Upper lobe of left lung (tissue), 4 donors: ENCODE measurements at regions not wholly inside any gene's neighbourhood (a gene's known extent, or its start where the extent isn't known, plus 50 kb on each side); places are given as distances from the start of the nearest gene placed in this dataset.

Experiments
- CTCF ChIP-seq, 6 experiments: fragments of 450-650 bp in 4 of 6; fragments of 200-600 bp in 2 of 6; sonication (generic) in 2 of 6; IDR thresholded peaks; one replicate each; pipeline ENCODE4 v1.5.1; 2016 to 2019; ENCODE audit warnings: antibody characterized with exemption in 6 of 6
- EP300 ChIP-seq, 4 donors: sonication (generic); formaldehyde crosslinking; IDR thresholded peaks; one replicate each; pipeline ENCODE4 v1.5.1; 2017; ENCODE audit warnings: antibody characterized with exemption in 4 of 4, control low read depth in 2 of 4
- POLR2A ChIP-seq, 4 donors: fragments of 450-650 bp; IDR thresholded peaks; one replicate each; pipeline ENCODE4 v1.5.1; 2016 to 2017; ENCODE audit warnings: antibody characterized with exemption in 4 of 4, mild to moderate bottlenecking in 2 of 4

DNA sequence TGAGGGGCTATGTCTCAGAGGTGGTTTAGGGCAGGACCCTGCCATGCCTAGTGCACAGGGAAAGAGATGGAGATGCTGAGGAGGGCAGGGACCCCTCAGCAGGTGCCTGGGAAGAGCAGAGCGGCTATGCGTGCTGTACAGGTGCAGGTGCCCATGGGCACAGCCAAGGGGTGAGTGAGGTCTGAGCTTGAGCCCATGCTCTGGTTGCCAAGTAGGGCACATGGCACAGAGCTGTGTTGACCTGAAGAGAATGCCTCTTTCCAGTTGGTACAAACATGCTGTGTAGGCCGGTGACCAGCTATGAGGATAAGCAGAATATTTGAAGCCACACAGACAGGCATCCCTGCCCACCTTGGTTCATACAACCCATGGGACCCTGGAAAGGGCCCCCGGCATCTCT is 65.8 kb upstream of the NECTIN1 start:
- TF ChIP-seq POLR2A (IDR thresholded peaks at IDR 0.05): no peak
- no peak for TF ChIP-seq EP300 (IDR thresholded peaks at IDR 0.05)
- no peak for TF ChIP-seq CTCF (IDR thresholded peaks at IDR 0.05)
